ENCODE measurements at regions not wholly inside any gene's neighbourhood (a gene's known extent, or its start where the extent isn't known, plus 50 kb on each side); places are given as distances from the start of the nearest gene placed in this dataset.

GRCh38 chr4:64784125-64784524 lies 374.9 kb upstream of the TECRL start:
- no peak for TF ChIP-seq EGR1 (IDR thresholded peaks at IDR 0.05)
- TF ChIP-seq RAD21 (IDR thresholded peaks at IDR 0.05; ENCODE audit: low read depth) = no peak
- TF ChIP-seq FOXM1 (IDR thresholded peaks at IDR 0.05; ENCODE audit: borderline replicate concordance, low read depth) = peak; percentile 82
- TF ChIP-seq NFIC (IDR thresholded peaks at IDR 0.05) = peak; percentile 68
- TF ChIP-seq YY1 (IDR thresholded peaks at IDR 0.05; ENCODE audit: low read depth) = no peak
- peak; percentile 79 for TF ChIP-seq TEAD4 (IDR thresholded peaks at IDR 0.05)
- TF ChIP-seq EP300 (IDR thresholded peaks at IDR 0.05; ENCODE audit: borderline replicate concordance) = peak; percentile 73; the same call in 1 of the 2 replicates
- TF ChIP-seq ZBTB7A (IDR thresholded peaks at IDR 0.05; ENCODE audit: low read depth) = no peak
- TF ChIP-seq CEBPB (IDR thresholded peaks at IDR 0.05) = no peak
- no peak for TF ChIP-seq USF1 (IDR thresholded peaks at IDR 0.05)
- TF ChIP-seq MAX (IDR thresholded peaks at IDR 0.05) = no peak
- TF ChIP-seq CREB1 (IDR thresholded peaks at IDR 0.05; ENCODE audit: low read depth) = no peak
